ENCODE measurements at regions not wholly inside any gene's neighbourhood (a gene's known extent, or its start where the extent isn't known, plus 50 kb on each side); places are given as distances from the start of the nearest gene placed in this dataset.

DNA sequence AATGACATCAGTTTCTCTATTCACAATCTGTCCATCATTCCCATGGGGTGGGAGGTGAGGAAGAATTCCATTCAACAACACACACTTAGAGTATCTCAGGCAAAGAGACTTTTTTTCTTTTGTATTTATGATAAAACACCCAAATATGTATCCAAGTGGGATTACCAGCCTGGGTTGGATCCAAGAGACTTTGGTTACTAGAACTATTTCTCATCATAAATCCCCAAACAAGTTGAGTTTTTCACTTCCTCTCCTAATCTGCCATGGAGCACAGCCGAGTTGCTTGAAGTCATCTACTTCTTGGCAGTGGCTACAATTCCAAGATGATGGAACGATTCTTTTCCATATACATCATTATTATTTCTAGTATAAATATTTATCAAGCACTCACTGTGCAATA is 209.2 kb upstream of the HMGA2 start:
- no peaks in the 10 kb centered on the region for H3K36me3 Mint-ChIP-seq (ENCODE audit: low read depth)
- H3K9me3 Mint-ChIP-seq: peaks cover 3% of the 10 kb centered on the region
- H3K4me1 Mint-ChIP-seq: peaks cover 32% of the 10 kb centered on the region
- TF ChIP-seq, protein P1, sequence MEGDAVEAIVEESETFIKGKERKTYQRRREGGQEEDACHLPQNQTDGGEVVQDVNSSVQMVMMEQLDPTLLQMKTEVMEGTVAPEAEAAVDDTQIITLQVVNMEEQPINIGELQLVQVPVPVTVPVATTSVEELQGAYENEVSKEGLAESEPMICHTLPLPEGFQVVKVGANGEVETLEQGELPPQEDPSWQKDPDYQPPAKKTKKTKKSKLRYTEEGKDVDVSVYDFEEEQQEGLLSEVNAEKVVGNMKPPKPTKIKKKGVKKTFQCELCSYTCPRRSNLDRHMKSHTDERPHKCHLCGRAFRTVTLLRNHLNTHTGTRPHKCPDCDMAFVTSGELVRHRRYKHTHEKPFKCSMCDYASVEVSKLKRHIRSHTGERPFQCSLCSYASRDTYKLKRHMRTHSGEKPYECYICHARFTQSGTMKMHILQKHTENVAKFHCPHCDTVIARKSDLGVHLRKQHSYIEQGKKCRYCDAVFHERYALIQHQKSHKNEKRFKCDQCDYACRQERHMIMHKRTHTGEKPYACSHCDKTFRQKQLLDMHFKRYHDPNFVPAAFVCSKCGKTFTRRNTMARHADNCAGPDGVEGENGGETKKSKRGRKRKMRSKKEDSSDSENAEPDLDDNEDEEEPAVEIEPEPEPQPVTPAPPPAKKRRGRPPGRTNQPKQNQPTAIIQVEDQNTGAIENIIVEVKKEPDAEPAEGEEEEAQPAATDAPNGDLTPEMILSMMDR (IDR thresholded peaks at IDR 0.05; ENCODE audit: unreplicated experiment in 3 of 3): no peak
- no peak overlapping the region for H3K4me3 Mint-ChIP-seq
- peak overlapping the region in 2 of 3 experiments; percentile 2 to 42 for H3K27ac Mint-ChIP-seq
- peaks cover under 1% of the 10 kb centered on the region for H3K27me3 Mint-ChIP-seq (ENCODE audit: low read depth)

GRCh38 chr12:65616022-65616421 is 208.3 kb upstream of the HMGA2 start:
- no peak overlapping the region for H3K4me3 Mint-ChIP-seq
- H3K4me1 Mint-ChIP-seq: peaks cover 32% of the 10 kb centered on the region
- no peaks in the 10 kb centered on the region for H3K36me3 Mint-ChIP-seq (ENCODE audit: low read depth)
- H3K9me3 Mint-ChIP-seq: peaks cover 3% of the 10 kb centered on the region
- TF ChIP-seq, protein P1 (IDR thresholded peaks at IDR 0.05; ENCODE audit: unreplicated experiment in 3 of 3): no peak
- H3K27me3 Mint-ChIP-seq (ENCODE audit: low read depth): no peaks in the 10 kb centered on the region
- no peak overlapping the region for H3K27ac Mint-ChIP-seq

DNA sequence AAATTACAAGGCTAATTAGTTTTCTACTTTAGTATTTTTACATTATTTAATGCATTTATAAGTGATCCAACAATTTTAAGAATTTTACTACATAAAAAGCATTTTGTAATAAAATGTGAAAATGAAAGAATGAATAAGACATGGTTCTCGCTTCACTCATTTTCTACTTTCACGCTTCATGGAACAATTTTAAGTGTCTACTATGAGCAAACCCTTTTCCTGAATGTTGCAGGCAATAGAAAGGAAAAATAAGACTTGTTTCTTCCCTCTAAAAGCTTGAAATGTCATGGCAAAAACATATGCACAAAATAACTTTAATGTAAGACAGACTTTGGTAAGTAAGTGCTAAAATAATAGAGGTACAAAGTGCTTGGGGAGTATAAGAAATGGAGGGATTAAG is 205.7 kb upstream of the HMGA2 start:
- Mint-ChIP-seq H3K4me3 (no peak overlapping the region), H3K36me3 (ENCODE audit: low read depth) (no peaks in the 10 kb centered on the region), H3K27ac (peak overlapping the region; percentile 74 to 80 (median 78)), H3K4me1 (peaks cover 26% of the 10 kb centered on the region), H3K9me3 (peaks cover 3% of the 10 kb centered on the region), H3K27me3 (ENCODE audit: low read depth) (no peaks in the 10 kb centered on the region)
- TF ChIP-seq, protein P1 (IDR thresholded peaks at IDR 0.05; ENCODE audit: unreplicated experiment in 3 of 3): no peak

DNA sequence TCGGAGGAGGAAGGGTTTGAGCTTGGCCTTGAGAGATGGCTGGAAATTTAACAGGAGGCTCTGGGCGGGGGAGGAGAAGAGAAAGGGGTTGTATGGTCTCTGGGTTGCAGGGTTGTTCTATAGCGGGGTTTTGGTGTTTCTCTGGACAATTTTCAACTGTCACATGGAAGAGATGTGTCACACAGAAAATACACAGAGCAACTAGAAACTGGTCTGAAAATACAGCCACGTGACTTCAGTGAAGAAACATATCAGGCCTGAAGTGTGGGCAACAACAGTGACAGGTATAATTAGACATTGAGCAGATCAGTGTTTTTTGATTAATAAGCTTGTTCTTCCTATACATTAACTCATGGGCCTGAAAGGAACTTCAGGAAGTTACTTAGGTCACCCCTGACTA is 205.3 kb upstream of the HMGA2 start:
- Mint-ChIP-seq H3K27ac (peak overlapping the region; percentile 74 to 80 (median 78)), H3K4me1 (peaks cover 26% of the 10 kb centered on the region), H3K9me3 (peaks cover 3% of the 10 kb centered on the region), H3K27me3 (ENCODE audit: low read depth) (no peaks in the 10 kb centered on the region), H3K36me3 (ENCODE audit: low read depth) (no peaks in the 10 kb centered on the region), H3K4me3 (no peak overlapping the region)
- TF ChIP-seq, protein P1 (IDR thresholded peaks at IDR 0.05; ENCODE audit: unreplicated experiment in 3 of 3): no peak

- peak overlapping the region; percentile 26 to 85 (median 44) for H3K27ac Mint-ChIP-seq
- H3K27me3 Mint-ChIP-seq (ENCODE audit: low read depth): no peaks in the 10 kb centered on the region
- TF ChIP-seq, protein P1 (IDR thresholded peaks at IDR 0.05; ENCODE audit: unreplicated experiment in 3 of 3): no peak
- peaks cover 3% of the 10 kb centered on the region for H3K9me3 Mint-ChIP-seq
- H3K4me3 Mint-ChIP-seq: no peak overlapping the region
- H3K36me3 Mint-ChIP-seq (ENCODE audit: low read depth): no peaks in the 10 kb centered on the region
- peaks cover 18% of the 10 kb centered on the region for H3K4me1 Mint-ChIP-seq
These were observed 204.2 kb upstream of the HMGA2 start for GRCh38 chr12:65620046-65620445.

DNA sequence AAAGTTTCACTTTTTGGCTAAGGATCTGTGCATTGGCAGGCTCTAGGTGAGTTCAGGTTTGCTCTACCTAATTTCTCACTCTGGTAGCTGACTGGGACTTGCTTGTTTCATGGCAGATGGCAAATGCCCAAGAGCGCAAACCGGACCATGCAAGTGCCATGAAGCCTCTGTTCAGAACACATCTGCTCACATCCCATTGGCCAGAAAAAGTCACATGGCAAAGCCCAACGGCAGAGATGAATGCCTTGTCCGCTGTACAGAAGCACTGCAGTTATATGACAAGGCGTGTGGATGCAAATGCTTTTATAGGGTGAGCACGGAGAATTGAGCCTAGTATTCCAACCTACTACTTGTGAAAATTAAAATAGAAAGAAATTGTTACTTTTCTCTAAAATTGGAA is 202.2 kb upstream of the HMGA2 start:
- no peaks in the 10 kb centered on the region for H3K27me3 Mint-ChIP-seq (ENCODE audit: low read depth)
- peaks cover 6% of the 10 kb centered on the region for H3K4me1 Mint-ChIP-seq

More for the DNA sequence above, 202.2 kb upstream of the HMGA2 start:
- peaks cover 3% of the 10 kb centered on the region for H3K9me3 Mint-ChIP-seq
- H3K27ac Mint-ChIP-seq: no peak overlapping the region
- H3K4me3 Mint-ChIP-seq: no peak overlapping the region
- no peaks in the 10 kb centered on the region for H3K36me3 Mint-ChIP-seq (ENCODE audit: low read depth)
- TF ChIP-seq, protein P1 (IDR thresholded peaks at IDR 0.05; ENCODE audit: unreplicated experiment in 3 of 3): no peak

All from nephron (organoid).